SU-DHL-6 (cell line): ENCODE measurements at regions not wholly inside any gene's neighbourhood (a gene's known extent, or its start where the extent isn't known, plus 50 kb on each side); places are given as distances from the start of the nearest gene placed in this dataset.
"Not testable (repeated sequence)": the region's sequence is repeated elsewhere in the genome, so short reads cannot be mapped to it uniquely, and the experiment has no call there.

Experiments
- H2AFZ ChIP-seq: fragments of 200-600 bp; sonication (generic); 2 replicates; pipeline ENCODE4 v1.6.1; 2014; ENCODE audit warnings: low read depth, mild to moderate bottlenecking, moderate library complexity, mixed read lengths, antibody characterized with exemption, low read length; ENCODE audit not compliant: severe bottlenecking
- H3F3A ChIP-seq: fragments of 200-600 bp; shearing (Covaris generic); 2 replicates; pipeline ENCODE4 v1.6.0; 2016; ENCODE audit warnings: antibody characterized with exemption, mild to moderate bottlenecking; ENCODE audit not compliant: insufficient read depth
- H3K27ac ChIP-seq: fragments of 200-600 bp; sonication (generic); 2 replicates; pipeline ENCODE4 v1.5.1; 2016; ENCODE audit warnings: low read depth, mild to moderate bottlenecking, low read length, moderate library complexity, mixed read lengths
- H3K27me3 ChIP-seq: fragments of 200-600 bp; sonication (generic), shearing (Covaris generic); 2 replicates; pipeline ENCODE4 v1.6.0; 2014; ENCODE audit warnings: mild to moderate bottlenecking, low read length
- H3K36me3 ChIP-seq: fragments of 200-600 bp; sonication (generic); 2 replicates; pipeline ENCODE4 v1.6.1; 2014; ENCODE audit warnings: mild to moderate bottlenecking, low read length, mixed read lengths
- H3K4me2 ChIP-seq: fragments of 300-600, 200-600 bp; shearing (Covaris generic), sonication (generic); 2 replicates; pipeline ENCODE4 v1.6.0; 2014; ENCODE audit warnings: low read length, low read depth, mild to moderate bottlenecking; ENCODE audit not compliant: poor library complexity, severe bottlenecking
- H3K4me3 ChIP-seq: fragments of 200-600 bp; sonication (generic); 2 replicates; pipeline ENCODE4 v1.5.1; 2014; ENCODE audit warnings: antibody characterized with exemption, low read length, mild to moderate bottlenecking, mixed read lengths; ENCODE audit not compliant: insufficient read depth, poor library complexity, severe bottlenecking
- H3K79me2 ChIP-seq: fragments of 200-600 bp; sonication (generic); 2 replicates; pipeline ENCODE4 v1.6.1; 2014; ENCODE audit warnings: mild to moderate bottlenecking, low read length, moderate library complexity; ENCODE audit not compliant: insufficient read depth
- H3K9ac ChIP-seq: fragments of 200-600 bp; sonication (generic); 2 replicates; pipeline ENCODE4 v1.7.0; 2014; ENCODE audit warnings: mild to moderate bottlenecking, low read length
- H3K9me2 ChIP-seq: fragments of 200-600 bp; sonication (generic); replicated peaks from 2 replicates; pipeline ENCODE4 v1.6.1; 2014; ENCODE audit warnings: low read length; ENCODE audit not compliant: insufficient read depth
- H3K9me3 ChIP-seq: fragments of 200-600 bp; sonication (generic); 2 replicates; pipeline ENCODE4 v1.6.1; 2014; ENCODE audit warnings: low read length, mixed read lengths; ENCODE audit not compliant: insufficient read depth
- H4K20me1 ChIP-seq: fragments of 200-600 bp; sonication (generic); 2 replicates; pipeline ENCODE4 v1.6.1; 2014; ENCODE audit warnings: low read depth, mild to moderate bottlenecking, antibody characterized with exemption, low read length, moderate library complexity, mixed read lengths
- CTCF ChIP-seq: fragments of 200-600 bp; sonication (generic); IDR thresholded peaks from one replicate; pipeline ENCODE4 v1.5.1; 2017; ENCODE audit warnings: antibody characterized with exemption, mild to moderate bottlenecking, low read length, moderate library complexity; ENCODE audit not compliant: insufficient read depth, poor library complexity, severe bottlenecking
- EZH2phosphoT487 ChIP-seq: fragments of 200-600 bp; sonication (generic), shearing (Covaris generic); conservative IDR thresholded peaks from 2 replicates; pipeline ENCODE4 v1.6.1; 2018; ENCODE audit warnings: mild to moderate bottlenecking, antibody characterized with exemption, low read length, moderate library complexity, mixed read lengths

GRCh38 chrX:13412208-13412600 is 92.4 kb upstream of the ATXN3L start:
- Histone ChIP-seq H3K4me2 (no peak overlapping the region), H3K27ac (no peak overlapping the region), H3K4me3 (no peak overlapping the region), H3K79me2 (no peaks in the 10 kb centered on the region), H3K9me2 (no peaks in the 10 kb centered on the region), H3K9me3 (no peaks in the 10 kb centered on the region), H4K20me1 (no peaks in the 10 kb centered on the region), H3K27me3 (no peaks in the 10 kb centered on the region), H3K9ac (no peak overlapping the region), H2AFZ (no peak overlapping the region), H3F3A (no peaks in the 10 kb centered on the region), H3K36me3 (no peaks in the 10 kb centered on the region)
- no peak for TF ChIP-seq CTCF
- no peak for TF ChIP-seq EZH2phosphoT487

GRCh38 chrX:13411496-13412207 is 91.8 kb upstream of the ATXN3L start:
- H2AFZ ChIP-seq = no peak overlapping the region

GRCh38 chrX:13408599-13408998 is 88.7 kb upstream of the ATXN3L start:
- not testable (repeated sequence) for H2AFZ ChIP-seq, H3K79me2 ChIP-seq, H3K9me2 ChIP-seq, H3K4me2 ChIP-seq, H3K27me3 ChIP-seq, H3K9ac ChIP-seq, H3K9me3 ChIP-seq, H3K27ac ChIP-seq, H3K36me3 ChIP-seq, H4K20me1 ChIP-seq, H3K4me3 ChIP-seq, H3F3A ChIP-seq

More at GRCh38 chrX:13411496-13412207, 91.8 kb upstream of the ATXN3L start:
- no peaks in the 10 kb centered on the region for H3K9me3 ChIP-seq
- no peaks in the 10 kb centered on the region for H3K79me2 ChIP-seq
- no peak overlapping the region for H3K4me3 ChIP-seq
- no peak overlapping the region for H3K9ac ChIP-seq
- H3K9me2 ChIP-seq = no peaks in the 10 kb centered on the region
- H4K20me1 ChIP-seq = no peaks in the 10 kb centered on the region
- TF ChIP-seq CTCF = no peak
- no peak for TF ChIP-seq EZH2phosphoT487
- no peak overlapping the region for H3K27ac ChIP-seq
- H3K27me3 ChIP-seq = no peaks in the 10 kb centered on the region
- H3K36me3 ChIP-seq = no peaks in the 10 kb centered on the region
- no peak overlapping the region for H3K4me2 ChIP-seq
- no peaks in the 10 kb centered on the region for H3F3A ChIP-seq

GRCh38 chrX:13404777-13405176 is 84.9 kb upstream of the ATXN3L start:
- H3K9ac ChIP-seq, H4K20me1 ChIP-seq, H3K36me3 ChIP-seq, H3K27me3 ChIP-seq, H3K4me3 ChIP-seq, H2AFZ ChIP-seq, H3K9me3 ChIP-seq, H3K9me2 ChIP-seq, H3K27ac ChIP-seq, H3K4me2 ChIP-seq, H3F3A ChIP-seq, H3K79me2 ChIP-seq: not testable (repeated sequence)
